Left renal pelvis (tissue), 4 donors: ENCODE measurements at regions not wholly inside any gene's neighbourhood (a gene's known extent, or its start where the extent isn't known, plus 50 kb on each side); places are given as distances from the start of the nearest gene placed in this dataset.

Experiments used
- DNase-seq, 4 donors: peaks; one replicate each; pipeline ENCODE4 v3.0.0-alpha.2; 2013; ENCODE audit warnings: low read depth in 4 of 4, low spot score in 3 of 4

DNA sequence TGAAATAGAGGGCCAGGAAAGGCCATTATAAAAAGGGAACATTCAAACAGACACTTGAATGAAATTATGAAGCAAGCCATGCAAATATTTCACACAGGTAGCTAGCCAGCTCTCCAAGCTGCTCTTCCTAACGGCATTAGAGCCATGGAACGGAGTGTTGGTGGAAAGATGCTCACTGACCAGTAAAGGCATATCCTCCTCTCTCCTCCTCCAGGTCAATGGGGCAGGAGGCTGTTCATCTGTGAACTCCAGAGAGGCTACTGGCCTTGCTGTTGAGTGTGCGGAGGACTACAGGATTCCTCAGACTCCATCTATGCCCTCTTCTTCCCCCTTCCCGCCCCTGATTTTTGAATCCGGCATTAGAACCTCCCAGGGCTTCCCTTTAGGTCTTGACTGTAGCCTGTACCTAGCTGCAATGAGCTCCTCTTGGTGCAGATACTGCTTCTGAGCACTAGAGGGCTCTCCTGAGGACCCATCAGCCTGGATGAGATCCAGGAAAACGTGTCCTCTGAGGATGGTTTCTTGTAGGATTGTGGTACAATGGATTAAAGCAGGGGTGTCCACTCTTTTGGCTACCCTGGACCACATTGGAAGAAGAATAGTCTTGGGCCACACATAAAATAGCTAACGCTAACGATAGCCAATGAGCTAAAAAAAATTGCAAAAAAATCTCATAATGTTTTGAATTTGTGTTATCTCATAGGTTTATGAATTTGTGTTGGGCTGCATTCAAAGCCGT lies 162.2 kb downstream of the SREK1 start:
- DNase-seq, result peak; percentile 23 to 55 (median 48)

DNA sequence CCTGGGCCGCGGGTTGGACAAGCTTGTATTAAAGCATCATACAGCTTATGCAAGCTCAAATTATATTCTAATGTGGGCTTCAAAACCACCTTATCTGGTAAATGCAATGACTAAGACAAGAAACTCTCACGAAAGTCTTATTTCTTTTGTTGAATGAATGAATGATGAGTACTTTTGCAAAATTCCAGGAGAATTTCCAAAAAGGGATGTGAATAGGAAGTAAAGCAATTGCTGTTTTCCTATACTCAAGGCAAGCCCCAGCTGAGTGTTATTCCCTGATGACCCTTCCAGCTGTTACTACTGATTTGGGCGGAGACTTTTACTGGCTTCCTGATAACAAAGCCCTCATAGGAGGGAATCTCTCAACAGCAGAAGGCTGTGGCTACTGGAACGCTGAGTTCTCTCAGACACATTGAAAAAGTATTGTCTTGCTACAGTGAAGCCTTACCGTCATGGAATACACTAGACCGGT lies 162.8 kb downstream of the SREK1 start:
- DNase-seq, result no peak

DNA sequence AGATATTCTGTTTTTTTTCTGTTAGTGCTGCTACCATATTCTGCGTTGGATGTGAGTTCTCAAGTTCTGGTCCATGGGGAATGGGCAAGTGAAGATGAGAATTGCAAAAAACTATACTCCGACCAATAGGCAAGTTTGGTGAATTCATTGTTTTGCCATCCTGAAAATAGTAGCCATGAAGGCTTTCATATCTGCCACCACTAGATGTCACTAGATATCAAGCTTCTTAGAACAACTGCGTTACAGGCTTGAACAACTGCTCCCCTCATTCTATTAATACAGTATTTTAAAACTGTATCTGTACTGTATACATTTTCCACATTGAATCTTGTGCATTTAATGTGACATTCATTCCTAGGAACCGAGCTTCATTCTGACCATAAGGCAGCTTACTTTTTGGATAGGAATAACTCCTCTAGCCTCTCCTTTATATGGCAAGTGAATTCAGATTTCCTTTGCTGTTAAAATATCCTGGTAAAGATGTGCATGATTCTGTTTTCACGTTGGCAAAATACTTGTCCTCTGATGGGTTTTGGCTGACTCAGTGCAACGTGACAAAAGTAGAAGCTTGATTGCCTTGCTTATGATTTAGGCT lies 163.6 kb downstream of the SREK1 start:
- peak; percentile 38 to 59 (median 56) for DNase-seq

DNA sequence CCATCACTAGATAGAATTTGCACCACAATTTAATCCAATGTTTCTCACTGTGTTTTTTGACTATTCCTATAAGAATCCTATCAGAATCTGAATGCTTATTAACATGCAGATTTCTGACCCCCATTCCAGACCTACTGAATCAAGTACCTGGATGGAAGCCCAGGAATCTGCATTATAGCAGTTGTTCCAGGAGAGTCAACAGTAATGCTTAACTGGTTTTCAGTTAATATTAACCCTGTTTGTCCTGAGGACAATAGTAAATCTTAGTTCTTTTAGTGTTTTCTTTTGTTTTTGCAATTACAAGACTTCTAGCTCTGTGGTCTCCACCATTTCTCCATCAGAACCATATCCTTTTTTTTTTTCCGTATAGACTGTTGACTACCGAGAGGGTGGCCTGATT lies 168.2 kb downstream of the SREK1 start:
- DNase-seq, result no peak

DNA sequence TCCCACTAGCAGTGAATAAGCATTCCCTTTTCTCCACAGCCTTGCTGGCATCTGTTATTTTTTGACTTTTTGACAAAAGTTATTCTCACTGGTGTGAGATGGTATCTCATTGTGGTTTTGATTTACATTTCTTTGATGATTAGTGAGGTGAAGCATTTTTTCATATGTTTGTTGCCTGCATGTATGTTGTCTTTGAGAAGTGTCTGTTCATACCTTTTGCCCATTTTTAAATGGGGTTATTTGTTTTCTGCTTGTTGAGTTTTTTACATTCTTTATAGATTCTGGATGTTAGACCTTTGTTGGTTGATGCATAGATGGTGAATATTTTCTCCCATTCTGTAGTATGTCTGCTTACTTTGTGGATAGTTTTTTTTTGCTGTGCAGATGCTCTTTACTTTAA lies 171.7 kb downstream of the SREK1 start:
- no peak for DNase-seq

DNA sequence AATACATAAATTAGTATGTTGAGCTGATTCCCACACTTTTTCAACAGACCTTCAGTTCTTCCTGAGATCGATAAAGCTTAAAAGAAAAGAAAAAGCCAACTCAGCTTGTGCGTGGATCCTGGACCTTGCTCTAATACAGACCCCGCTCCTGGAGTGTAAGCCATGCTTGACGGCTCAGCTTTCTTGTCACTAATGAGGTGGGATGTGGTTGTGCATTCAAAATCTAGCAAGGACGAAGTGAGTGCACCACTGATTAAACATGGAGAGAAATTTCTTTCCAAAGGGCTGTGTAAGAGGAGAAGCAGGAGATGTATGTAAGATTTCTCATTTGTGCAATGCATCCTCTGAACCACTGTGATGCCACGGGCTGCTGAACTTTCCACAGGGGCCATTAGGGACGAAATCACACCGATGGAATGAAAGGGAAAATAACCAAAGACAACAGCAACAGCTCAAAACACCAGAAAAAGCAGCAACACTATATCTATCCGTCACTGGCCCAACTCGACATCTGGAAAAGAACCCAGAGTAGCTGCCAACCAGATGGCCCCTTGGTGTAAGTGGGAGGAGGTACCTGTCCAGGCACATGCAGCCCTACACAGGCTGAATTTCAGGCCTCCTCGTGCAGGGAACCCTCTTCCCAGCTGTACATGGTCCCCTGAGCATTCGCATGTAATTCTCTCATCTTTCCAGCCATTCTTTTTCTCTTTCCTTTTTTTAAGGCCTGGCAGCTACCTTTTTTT lies 178.9 kb downstream of the SREK1 start:
- DNase-seq, result no peak

DNA sequence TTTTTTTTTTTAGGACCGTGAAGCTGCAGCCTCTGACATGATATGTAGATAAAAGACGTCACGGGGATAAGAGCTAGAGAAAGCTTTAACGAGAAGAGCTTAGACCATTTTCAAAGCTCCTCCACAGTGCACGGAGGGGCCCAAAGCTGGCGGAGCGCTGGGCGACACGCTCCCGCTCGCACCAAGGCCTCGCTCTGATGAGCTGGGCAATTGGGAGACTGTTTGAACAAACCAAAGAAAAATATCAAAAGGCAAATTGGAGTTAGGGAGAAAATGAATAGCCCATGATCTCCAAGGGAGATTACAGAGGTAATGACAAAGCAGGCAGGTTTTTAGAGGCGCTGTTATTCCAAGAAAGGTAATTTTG lies 179.4 kb downstream of the SREK1 start:
- no peak for DNase-seq

DNA sequence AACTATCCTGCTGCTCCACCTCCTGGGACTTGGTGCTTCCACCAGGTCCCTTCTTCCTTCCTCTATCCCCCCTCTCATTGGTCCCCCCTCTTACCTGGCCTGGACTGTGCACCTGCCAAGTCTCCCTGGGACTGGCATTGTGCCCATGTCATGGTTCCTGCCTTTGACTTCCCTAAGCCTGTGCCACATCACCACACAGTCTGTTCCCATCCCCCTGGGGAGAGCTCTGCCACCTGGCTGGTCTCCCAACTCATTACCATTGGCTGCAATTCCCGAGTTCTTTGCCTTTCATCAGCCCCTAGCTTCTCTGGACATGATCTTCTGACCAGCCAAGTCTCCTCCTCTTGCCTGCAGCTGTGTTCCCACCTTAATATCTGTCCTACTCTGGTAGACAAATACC lies 180.3 kb downstream of the SREK1 start:
- DNase-seq, result no peak

DNA sequence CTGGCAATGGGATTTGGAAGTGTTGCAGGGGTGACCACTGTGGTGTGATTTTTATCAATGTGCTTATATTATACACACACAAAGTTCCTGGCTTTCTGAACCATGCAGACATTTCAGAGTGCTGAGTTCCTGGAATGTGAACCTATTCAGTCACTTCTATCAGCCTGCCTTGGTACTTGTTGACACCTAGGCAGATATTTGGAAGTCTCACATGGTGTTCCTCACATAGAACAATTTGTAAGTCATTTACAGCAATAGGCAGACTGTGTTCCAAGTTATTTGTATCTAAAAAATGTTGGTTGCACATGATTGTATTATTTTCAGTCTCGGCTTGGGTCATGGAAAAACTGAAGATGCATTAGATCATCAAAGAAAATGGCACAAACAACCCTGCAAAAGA lies 182.2 kb downstream of the SREK1 start:
- no peak for DNase-seq

DNA sequence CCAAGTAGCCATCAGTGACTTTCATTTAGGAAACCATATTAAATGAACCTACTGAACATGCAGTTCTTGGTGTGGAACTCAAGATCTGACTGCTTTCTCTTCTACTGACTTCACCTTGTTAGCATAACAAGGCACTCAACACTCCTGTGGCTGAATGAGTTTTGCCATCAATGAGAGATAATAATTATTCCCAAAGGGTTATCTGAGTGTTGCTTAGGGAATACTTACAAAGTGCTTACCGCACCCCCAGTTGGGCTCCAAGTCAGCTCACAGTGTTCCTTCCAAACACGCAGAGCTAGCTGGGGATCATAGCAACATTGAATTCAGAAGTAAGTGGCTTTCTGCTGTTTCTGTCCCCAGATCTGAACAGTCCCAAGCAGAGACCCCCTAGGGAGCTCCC lies 182.9 kb downstream of the SREK1 start:
- DNase-seq, result no peak

DNA sequence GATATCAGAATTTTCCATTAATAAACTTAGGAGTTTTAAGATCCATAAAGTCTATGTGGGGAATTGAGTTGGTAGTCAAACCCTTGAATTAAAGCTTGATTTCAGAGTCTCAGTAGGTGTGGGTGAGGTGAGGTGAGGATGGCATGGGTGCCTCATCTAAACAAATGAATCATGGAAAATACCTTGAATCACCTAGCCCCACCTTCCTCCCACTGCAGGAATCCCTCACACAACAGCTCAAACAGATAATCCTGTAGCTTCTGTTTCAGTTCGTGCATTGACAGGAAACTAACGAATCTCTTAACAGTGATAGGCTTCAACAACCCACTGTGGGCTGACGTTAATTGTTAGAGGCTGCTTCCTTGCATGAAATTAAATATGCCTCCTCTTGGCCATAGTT lies 185.0 kb downstream of the SREK1 start:
- no peak for DNase-seq

DNA sequence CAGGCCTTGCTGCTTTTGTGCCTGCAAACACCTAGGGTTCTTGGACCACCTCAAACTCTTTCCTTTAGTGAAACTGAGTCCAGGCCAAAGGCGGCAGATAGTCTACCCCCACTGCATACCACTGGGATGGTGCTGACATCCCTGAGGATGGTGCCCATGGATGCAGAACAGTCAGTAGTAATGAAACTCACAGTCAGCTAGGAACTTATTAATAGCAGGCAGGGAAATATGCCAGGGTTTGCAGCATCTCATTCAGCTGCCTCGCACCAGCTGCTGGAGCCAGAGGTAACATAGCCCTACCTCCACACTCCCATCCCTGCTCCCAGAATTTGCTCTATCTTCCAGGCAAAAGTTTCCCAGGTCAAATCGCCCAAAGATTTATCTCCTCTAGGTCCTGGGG lies 189.1 kb downstream of the SREK1 start:
- no peak for DNase-seq

DNA sequence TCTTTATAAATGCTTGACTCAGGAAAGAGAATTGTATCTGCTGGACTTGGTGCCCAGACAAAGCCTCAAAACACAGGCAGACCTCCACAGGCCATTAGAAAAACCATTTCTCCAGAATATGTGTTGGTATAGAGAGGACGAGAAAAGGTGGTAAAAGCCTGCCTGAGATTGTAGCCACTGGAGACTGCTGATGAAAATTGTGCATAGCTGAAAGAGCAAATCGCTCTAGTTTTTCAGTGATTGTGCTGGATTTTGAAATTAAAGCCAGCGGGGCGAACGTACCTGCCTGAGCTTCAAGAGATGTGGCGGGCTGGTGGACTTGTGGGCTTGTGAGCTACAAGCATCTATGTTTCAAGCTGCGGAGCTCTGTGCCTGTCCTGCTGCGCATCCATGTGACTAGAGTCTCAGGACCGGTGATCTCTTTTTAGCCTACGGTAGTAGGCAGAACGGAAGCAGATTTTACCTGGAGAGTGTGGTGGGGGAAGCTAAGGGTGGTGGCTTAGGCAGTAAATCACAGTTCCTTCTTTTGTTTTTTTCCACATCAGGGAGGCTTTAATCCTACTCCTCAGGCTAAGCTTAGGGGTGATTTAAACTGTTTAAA lies 193.6 kb downstream of the SREK1 start:
- DNase-seq, result no peak

DNA sequence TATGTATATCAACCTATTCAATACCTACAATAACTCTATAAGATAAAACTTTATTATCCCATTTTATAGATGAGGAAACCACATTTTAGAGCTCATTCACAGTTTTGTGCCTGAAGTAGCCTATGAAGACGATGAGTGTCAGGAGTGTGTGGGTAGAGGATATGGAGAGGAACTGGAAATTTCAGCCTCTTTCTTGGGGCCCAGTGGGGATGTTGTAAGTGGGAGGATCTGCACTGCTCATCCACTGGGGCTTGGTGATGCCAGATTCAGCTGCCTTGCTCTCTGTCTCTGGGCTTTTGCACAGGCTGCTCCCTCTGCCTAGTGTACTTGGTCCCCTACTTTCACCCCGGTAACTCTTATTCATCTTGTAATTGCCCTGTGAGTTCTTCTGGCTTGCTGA lies 194.7 kb downstream of the SREK1 start:
- no peak for DNase-seq

DNA sequence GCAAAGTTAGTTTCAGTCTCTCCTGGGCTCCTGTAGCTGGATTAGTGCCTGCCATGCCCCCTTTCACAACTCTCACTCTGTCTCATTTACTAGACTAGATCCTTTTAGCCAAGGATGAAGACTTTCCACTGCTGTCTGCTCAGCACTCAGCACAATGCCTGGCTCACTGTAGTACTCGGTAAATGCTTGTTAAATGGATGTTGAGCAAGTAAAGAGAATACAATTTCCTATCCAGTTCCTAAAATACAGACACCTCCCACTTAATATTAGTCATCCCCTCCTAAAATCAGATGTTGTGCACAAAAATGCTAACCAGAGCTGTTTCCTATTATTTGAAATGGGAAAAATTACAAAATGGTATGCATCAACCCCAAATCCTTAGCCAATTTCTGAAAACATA lies 195.8 kb downstream of the SREK1 start:
- no peak for DNase-seq

DNA sequence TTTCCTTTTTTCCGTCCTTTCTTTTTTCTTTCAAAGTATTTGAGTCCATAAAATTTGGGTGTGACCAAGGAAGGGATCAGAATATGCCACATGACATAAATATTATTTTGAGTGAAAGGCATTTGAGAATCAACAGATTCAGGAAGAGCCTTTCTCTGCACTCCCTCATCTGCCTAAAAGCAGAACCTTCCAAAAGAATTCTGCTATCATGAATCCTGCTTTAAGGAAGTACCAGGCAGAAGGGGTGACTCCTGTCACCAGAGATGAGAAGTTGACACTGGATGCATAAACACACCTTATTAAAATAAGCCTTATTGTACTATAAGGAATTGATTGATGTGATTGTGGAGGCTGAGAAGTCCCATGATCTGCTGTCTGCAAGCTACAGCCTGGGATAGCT lies 196.7 kb downstream of the SREK1 start:
- no peak for DNase-seq

DNA sequence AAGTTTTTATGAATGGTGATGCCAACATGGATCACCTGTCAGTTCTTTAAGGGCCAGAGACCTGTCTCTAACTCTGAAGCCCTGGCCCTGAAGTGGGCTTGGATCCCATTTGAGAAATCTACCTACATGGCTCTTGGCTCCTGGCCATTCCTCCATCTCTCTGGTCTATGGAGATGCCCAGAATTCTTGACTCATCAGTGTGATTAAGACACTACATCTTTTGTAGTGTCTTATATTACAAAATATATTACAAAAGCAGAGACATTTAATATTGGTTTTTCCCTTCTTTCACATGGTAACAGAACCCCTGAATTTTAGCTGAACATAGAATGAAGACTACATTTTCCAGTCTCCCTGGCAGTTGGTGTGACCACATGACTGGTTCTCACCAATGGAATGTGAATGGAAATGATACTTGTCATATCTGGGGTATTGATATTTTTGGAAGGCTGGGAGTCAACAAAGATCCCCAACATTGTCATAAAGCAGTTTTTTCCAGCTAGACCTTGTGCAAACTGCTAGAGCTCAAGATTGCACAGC lies 198.3 kb downstream of the SREK1 start:
- DNase-seq, result no peak

DNA sequence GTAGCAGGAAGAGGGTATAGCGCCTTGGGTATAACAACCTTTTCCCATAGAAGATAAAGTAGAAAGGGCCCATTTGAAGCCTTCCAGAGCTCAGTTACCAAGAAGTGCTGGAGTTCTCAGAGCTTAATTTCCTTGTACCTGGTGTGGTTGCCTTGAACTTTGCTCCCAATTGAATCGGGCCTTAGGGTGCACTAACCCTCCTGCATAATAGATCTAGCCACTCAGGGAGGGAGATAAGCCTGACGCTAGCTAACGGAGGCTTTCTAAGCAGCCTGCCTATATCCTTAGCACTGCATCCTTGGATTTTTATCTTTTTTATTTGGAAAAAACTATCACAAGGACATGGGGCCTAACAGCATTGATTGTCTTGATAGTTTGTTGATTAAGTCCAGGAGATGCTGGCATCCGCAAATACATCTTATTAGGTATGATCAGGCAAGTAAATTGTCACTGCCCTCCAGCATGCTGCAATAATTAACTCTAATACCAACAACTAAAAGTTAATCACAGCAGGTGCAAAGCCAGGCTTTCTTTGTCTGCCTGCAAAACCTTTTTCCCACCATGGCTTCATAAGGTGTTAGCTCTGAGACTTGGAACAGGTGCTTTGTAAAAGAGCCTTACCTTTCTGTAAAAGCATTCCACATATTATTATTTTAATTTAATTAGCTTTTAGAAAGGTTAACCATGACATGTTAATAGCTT lies 199.4 kb downstream of the SREK1 start:
- DNase-seq, result no peak

DNA sequence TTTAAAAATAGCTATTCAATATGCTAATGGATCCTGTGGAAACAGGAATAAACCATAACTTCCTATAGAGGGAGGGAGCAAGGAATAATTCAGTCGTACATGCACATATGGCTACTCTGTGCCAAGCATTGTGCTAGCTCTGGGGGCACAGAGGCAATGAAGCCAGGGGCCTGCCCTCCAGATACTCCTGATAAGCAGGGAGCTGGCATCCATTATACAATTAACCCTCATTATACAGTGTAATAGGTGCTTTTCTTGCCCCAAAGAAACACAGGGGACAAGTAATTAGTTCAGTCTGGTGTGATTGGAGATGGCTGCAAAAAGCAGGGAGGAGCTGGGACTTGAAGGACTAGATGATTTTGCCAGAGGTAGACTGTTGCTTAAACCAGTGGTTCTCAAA lies 200.4 kb downstream of the SREK1 start:
- no peak for DNase-seq

DNA sequence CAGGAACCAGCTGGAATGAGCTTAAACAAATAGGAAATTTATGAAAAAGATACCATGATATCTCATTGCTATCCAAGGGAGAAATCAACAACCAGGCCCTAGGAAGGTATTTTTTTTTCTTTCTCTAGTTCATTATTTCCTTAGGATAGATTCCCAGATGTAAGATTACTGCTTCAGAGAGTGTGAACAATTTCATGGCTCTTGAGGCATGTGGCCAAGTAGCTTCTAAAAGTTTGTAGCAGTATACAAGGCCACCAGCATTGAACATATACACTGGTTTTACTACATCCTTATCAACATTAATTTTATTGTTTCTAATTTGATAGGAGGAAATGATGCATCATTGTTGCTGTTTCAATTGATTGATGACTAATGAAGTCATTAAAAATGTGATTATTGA lies 201.2 kb downstream of the SREK1 start:
- no peak for DNase-seq

DNA sequence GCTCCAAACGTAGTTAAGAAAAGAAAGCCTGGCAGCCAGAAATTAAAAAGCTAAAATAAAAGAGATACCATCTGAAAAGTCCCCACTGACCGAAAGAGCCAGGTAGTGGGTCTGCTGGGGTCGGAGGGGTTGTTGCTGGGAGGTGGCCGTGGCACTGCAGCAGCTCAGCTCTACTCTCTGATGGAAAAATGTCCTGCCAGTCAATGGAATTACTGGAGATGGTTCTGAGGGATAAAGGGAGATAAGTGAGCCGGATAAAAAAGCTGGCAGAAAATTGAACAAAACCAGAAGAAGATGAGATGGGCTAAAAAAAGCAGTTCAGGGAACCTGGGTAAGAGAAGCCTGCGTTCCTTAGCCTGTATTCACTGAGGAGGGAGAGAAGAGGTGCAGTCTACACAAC lies 202.8 kb downstream of the SREK1 start:
- DNase-seq, result no peak
